ENCODE measurements at regions not wholly inside any gene's neighbourhood (a gene's known extent, or its start where the extent isn't known, plus 50 kb on each side); places are given as distances from the start of the nearest gene placed in this dataset.

DNA sequence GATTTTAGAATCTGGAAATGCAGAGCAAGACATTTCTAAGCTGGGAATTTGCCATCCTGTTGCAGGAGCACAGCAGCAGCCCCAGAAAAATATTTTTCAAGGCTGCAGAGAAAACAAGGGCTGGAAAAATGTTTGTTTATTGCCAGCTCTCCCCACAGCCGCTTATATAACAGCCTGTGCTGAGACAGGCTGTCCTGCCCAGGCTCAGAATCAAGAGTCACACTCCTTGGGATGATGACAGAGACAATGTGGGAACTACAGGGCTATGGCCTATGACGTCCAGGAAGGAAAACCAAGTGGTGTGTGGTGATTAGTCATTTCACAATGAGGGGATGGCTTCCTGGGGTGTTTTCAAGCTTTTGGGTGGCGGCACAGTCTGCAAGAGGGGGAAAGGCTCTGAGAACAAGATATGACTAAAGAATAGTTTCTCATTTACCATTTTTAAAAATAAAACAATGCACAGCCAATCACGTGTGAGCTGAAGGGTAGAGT, 136.3 kb upstream of the SERP2 start:
- TF ChIP-seq POLR2A (IDR thresholded peaks at IDR 0.05) (no peak), POLR2AphosphoS5 (IDR thresholded peaks at IDR 0.05) (peak; percentile 92)
- TF ChIP-seq, protein P1, sequence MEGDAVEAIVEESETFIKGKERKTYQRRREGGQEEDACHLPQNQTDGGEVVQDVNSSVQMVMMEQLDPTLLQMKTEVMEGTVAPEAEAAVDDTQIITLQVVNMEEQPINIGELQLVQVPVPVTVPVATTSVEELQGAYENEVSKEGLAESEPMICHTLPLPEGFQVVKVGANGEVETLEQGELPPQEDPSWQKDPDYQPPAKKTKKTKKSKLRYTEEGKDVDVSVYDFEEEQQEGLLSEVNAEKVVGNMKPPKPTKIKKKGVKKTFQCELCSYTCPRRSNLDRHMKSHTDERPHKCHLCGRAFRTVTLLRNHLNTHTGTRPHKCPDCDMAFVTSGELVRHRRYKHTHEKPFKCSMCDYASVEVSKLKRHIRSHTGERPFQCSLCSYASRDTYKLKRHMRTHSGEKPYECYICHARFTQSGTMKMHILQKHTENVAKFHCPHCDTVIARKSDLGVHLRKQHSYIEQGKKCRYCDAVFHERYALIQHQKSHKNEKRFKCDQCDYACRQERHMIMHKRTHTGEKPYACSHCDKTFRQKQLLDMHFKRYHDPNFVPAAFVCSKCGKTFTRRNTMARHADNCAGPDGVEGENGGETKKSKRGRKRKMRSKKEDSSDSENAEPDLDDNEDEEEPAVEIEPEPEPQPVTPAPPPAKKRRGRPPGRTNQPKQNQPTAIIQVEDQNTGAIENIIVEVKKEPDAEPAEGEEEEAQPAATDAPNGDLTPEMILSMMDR (IDR thresholded peaks at IDR 0.05), result no peak
